ENCODE measurements at regions not wholly inside any gene's neighbourhood (a gene's known extent, or its start where the extent isn't known, plus 50 kb on each side); places are given as distances from the start of the nearest gene placed in this dataset.
"Not testable (repeated sequence)": the region's sequence is repeated elsewhere in the genome, so short reads cannot be mapped to it uniquely, and the experiment has no call there.

DNA sequence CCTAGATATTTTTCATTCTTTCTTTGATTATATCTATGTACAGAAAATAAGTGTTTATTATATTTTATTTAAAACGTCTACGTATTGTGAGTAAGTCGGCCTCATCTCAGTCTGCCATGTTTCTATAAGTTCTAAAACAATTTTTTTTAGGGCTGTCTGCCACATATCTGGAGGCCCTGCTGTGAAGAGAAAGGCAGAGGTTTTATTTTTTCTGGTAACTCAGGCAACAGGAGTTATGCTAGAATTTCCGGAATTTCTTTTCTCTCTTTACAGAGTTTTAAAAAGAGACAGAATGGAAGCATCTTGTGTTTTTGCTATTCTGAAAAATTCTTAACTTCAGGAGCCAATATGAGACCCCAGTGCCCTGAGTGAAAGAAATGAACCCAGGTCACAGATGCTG is 1124.0 kb upstream of the TENM3 start:
- no CpG with 5 or more reads among the region's 4 CpGs for WGBS (ENCODE audit: extremely low coverage, insufficient coverage, insufficient read length)
- Histone ChIP-seq H3K79me2 (ENCODE audit: control insufficient read depth, insufficient read depth, low read length, poor library complexity) (no peaks in the 10 kb centered on the region), H3K4ac (ENCODE audit: low read depth, low read length) (no peak overlapping the region), H3K14ac (ENCODE audit: low read length) (no peak overlapping the region), H3K4me1 (ENCODE audit: control insufficient read depth in 1 of 2, insufficient read depth in 2 of 2, low read length in 2 of 2) (no peaks in the 10 kb centered on the region), H3K27me3 (ENCODE audit: insufficient read depth, low read length) (no peaks in the 10 kb centered on the region), H3K4me3 (ENCODE audit: low read depth, low read length) (no peak overlapping the region), H2BK120ac (ENCODE audit: insufficient read depth, low read length, poor library complexity) (no peak overlapping the region), H2BK5ac (ENCODE audit: low read depth, low read length, poor library complexity) (no peak overlapping the region), H3K79me1 (ENCODE audit: low read length) (no peaks in the 10 kb centered on the region), H3K23ac (ENCODE audit: low read length) (no peak overlapping the region), H3K27ac (ENCODE audit: low read depth, low read length) (no peak overlapping the region), H4K91ac (ENCODE audit: low read depth, low read length) (no peak overlapping the region), H3K36me3 (ENCODE audit: control insufficient read depth in 1 of 2, insufficient read depth in 2 of 2, low read length in 2 of 2) (no peaks in the 10 kb centered on the region), H4K12ac (ENCODE audit: low read depth, low read length) (no peak overlapping the region), H3K9ac (ENCODE audit: low read length) (no peak overlapping the region), H3K4me2 (ENCODE audit: low read length) (no peak overlapping the region), H4K8ac (ENCODE audit: low read depth, low read length) (no peak overlapping the region), H2BK12ac (ENCODE audit: low read length) (no peak overlapping the region), H2AFZ (ENCODE audit: insufficient read depth, low read length, poor library complexity) (no peak overlapping the region), H2AK5ac (ENCODE audit: low read length) (no peak overlapping the region), H3K18ac (ENCODE audit: low read length) (no peak overlapping the region), H3K9me3 (ENCODE audit: insufficient read depth, low read depth, low read length) (no peaks in the 10 kb centered on the region)
- DNase-seq, result no peak

DNA sequence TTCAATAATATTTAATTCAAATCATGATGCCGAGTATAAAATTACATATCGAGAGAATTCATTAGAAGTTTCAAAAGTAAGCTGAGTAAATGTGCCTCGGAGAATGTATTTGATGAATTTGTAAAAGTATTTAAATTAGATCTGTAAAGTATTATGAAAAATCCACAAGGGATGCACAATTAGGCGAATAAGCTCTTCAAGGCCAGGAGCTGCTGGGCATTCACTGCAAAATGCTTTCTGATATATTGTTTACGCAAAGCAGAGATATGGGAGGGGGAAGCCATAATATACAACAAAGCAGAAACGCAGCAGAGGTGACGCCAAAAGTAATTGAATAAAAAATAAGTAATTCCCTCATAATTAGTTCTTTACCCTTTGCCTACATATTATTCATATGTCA is 1121.5 kb upstream of the TENM3 start:
- no peak overlapping the region for H3K4me2 ChIP-seq (ENCODE audit: low read length)
- H2BK5ac ChIP-seq (ENCODE audit: low read depth, low read length, poor library complexity), result no peak overlapping the region
- no peak overlapping the region for H4K91ac ChIP-seq (ENCODE audit: low read depth, low read length)
- no peak overlapping the region for H3K9ac ChIP-seq (ENCODE audit: low read length)
- H3K18ac ChIP-seq (ENCODE audit: low read length), result no peak overlapping the region
- no peaks in the 10 kb centered on the region for H3K79me2 ChIP-seq (ENCODE audit: control insufficient read depth, insufficient read depth, low read length, poor library complexity)
- no peak overlapping the region for H3K14ac ChIP-seq (ENCODE audit: low read length)
- no peaks in the 10 kb centered on the region for H3K4me1 ChIP-seq (ENCODE audit: control insufficient read depth in 1 of 2, insufficient read depth in 2 of 2, low read length in 2 of 2)
- no peak overlapping the region for H2AK5ac ChIP-seq (ENCODE audit: low read length)
- H3K27me3 ChIP-seq (ENCODE audit: insufficient read depth, low read length), result no peaks in the 10 kb centered on the region
- no peak overlapping the region for H2BK120ac ChIP-seq (ENCODE audit: insufficient read depth, low read length, poor library complexity)
- WGBS (ENCODE audit: extremely low coverage, insufficient coverage, insufficient read length), result 100% methylated on average over 1 of the region's 7 CpGs
- H3K36me3 ChIP-seq (ENCODE audit: control insufficient read depth in 1 of 2, insufficient read depth in 2 of 2, low read length in 2 of 2), result no peaks in the 10 kb centered on the region
- no peak overlapping the region for H3K23ac ChIP-seq (ENCODE audit: low read length)
- no peaks in the 10 kb centered on the region for H3K79me1 ChIP-seq (ENCODE audit: low read length)
- no peak overlapping the region for H3K27ac ChIP-seq (ENCODE audit: low read depth, low read length)
- H2BK12ac ChIP-seq (ENCODE audit: low read length), result no peak overlapping the region
- H4K12ac ChIP-seq (ENCODE audit: low read depth, low read length), result no peak overlapping the region
- no peak for DNase-seq
- no peak overlapping the region for H3K4me3 ChIP-seq (ENCODE audit: low read depth, low read length)
- no peak overlapping the region for H2AFZ ChIP-seq (ENCODE audit: insufficient read depth, low read length, poor library complexity)
- no peak overlapping the region for H4K8ac ChIP-seq (ENCODE audit: low read depth, low read length)
- no peaks in the 10 kb centered on the region for H3K9me3 ChIP-seq (ENCODE audit: insufficient read depth, low read depth, low read length)
- H3K4ac ChIP-seq (ENCODE audit: low read depth, low read length), result no peak overlapping the region

- no peak overlapping the region for H3K14ac ChIP-seq (ENCODE audit: low read length)
- H4K12ac ChIP-seq (ENCODE audit: low read depth, low read length), result no peak overlapping the region
- H3K9ac ChIP-seq (ENCODE audit: low read length), result no peak overlapping the region
- no peak overlapping the region for H4K91ac ChIP-seq (ENCODE audit: low read depth, low read length)
- DNase-seq, result no peak
- H3K79me2 ChIP-seq (ENCODE audit: control insufficient read depth, insufficient read depth, low read length, poor library complexity), result no peaks in the 10 kb centered on the region
- no peak overlapping the region for H4K8ac ChIP-seq (ENCODE audit: low read depth, low read length)
- no peaks in the 10 kb centered on the region for H3K36me3 ChIP-seq (ENCODE audit: control insufficient read depth in 1 of 2, insufficient read depth in 2 of 2, low read length in 2 of 2)
- H2AFZ ChIP-seq (ENCODE audit: insufficient read depth, low read length, poor library complexity), result no peak overlapping the region
- no peaks in the 10 kb centered on the region for H3K4me1 ChIP-seq (ENCODE audit: control insufficient read depth in 1 of 2, insufficient read depth in 2 of 2, low read length in 2 of 2)
- no CpG with 5 or more reads among the region's 2 CpGs for WGBS (ENCODE audit: extremely low coverage, insufficient coverage, insufficient read length)
- H3K4ac ChIP-seq (ENCODE audit: low read depth, low read length), result no peak overlapping the region
- H3K4me2 ChIP-seq (ENCODE audit: low read length), result no peak overlapping the region
- H2AK5ac ChIP-seq (ENCODE audit: low read length), result no peak overlapping the region
- no peak overlapping the region for H3K27ac ChIP-seq (ENCODE audit: low read depth, low read length)
- H3K18ac ChIP-seq (ENCODE audit: low read length), result no peak overlapping the region
- peaks cover 4% of the 10 kb centered on the region for H3K9me3 ChIP-seq (ENCODE audit: insufficient read depth, low read depth, low read length)
- no peak overlapping the region for H3K23ac ChIP-seq (ENCODE audit: low read length)
- no peak overlapping the region for H2BK120ac ChIP-seq (ENCODE audit: insufficient read depth, low read length, poor library complexity)
- H2BK5ac ChIP-seq (ENCODE audit: low read depth, low read length, poor library complexity), result no peak overlapping the region
- H3K4me3 ChIP-seq (ENCODE audit: low read depth, low read length), result no peak overlapping the region
- H3K79me1 ChIP-seq (ENCODE audit: low read length), result no peaks in the 10 kb centered on the region
- no peaks in the 10 kb centered on the region for H3K27me3 ChIP-seq (ENCODE audit: insufficient read depth, low read length)
- no peak overlapping the region for H2BK12ac ChIP-seq (ENCODE audit: low read length)
Measured at GRCh38 chr4:181127171-181127570, 1116.0 kb upstream of the TENM3 start.

DNA sequence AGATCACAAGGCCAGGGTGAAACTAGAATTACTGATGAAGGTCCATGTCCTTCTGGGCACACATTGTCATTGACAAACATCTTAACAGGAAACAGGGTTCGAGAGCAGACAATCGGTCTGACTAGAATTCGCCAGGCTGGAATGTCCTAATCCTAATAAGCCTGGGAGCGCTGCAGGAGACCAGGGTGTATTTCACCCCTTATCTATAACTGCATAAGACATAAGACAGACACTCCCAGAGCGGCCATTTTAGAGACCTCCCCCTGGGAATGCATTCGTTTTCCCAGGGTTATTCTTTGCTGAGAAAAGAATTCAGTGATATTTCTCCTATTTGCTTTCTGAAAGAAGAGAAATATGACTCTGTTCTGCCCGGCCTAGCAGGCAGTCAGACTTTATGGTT is 1112.9 kb upstream of the TENM3 start:
- not testable (repeated sequence) for H3K9me3 ChIP-seq (ENCODE audit: insufficient read depth, low read depth, low read length); H4K12ac ChIP-seq (ENCODE audit: low read depth, low read length); H2BK120ac ChIP-seq (ENCODE audit: insufficient read depth, low read length, poor library complexity); H2BK5ac ChIP-seq (ENCODE audit: low read depth, low read length, poor library complexity); H3K4ac ChIP-seq (ENCODE audit: low read depth, low read length); H2AFZ ChIP-seq (ENCODE audit: insufficient read depth, low read length, poor library complexity); H4K91ac ChIP-seq (ENCODE audit: low read depth, low read length); DNase-seq; H3K23ac ChIP-seq (ENCODE audit: low read length); H3K4me3 ChIP-seq (ENCODE audit: low read depth, low read length); H4K8ac ChIP-seq (ENCODE audit: low read depth, low read length); H3K27me3 ChIP-seq (ENCODE audit: insufficient read depth, low read length); H3K18ac ChIP-seq (ENCODE audit: low read length); H3K4me1 ChIP-seq (ENCODE audit: control insufficient read depth in 1 of 2, insufficient read depth in 2 of 2, low read length in 2 of 2); H3K79me1 ChIP-seq (ENCODE audit: low read length); H3K14ac ChIP-seq (ENCODE audit: low read length); H3K36me3 ChIP-seq (ENCODE audit: control insufficient read depth in 1 of 2, insufficient read depth in 2 of 2, low read length in 2 of 2); H2AK5ac ChIP-seq (ENCODE audit: low read length); H3K79me2 ChIP-seq (ENCODE audit: control insufficient read depth, insufficient read depth, low read length, poor library complexity); H3K9ac ChIP-seq (ENCODE audit: low read length); H3K27ac ChIP-seq (ENCODE audit: low read depth, low read length); H3K4me2 ChIP-seq (ENCODE audit: low read length); H2BK12ac ChIP-seq (ENCODE audit: low read length)
- no CpG with 5 or more reads among the region's 7 CpGs for WGBS (ENCODE audit: extremely low coverage, insufficient coverage, insufficient read length)
